HT-29 (cell line): ENCODE measurements at regions not wholly inside any gene's neighbourhood (a gene's known extent, or its start where the extent isn't known, plus 50 kb on each side); places are given as distances from the start of the nearest gene placed in this dataset.

Source experiments
- DNase-seq: peaks from one replicate; pipeline ENCODE4 v3.0.0-alpha.2; 2015; ENCODE audit warnings: low spot score

GRCh38 chr15:27671819-27672437 lies 427.2 kb downstream of the OCA2 start:
- DNase-seq = no peak

DNA sequence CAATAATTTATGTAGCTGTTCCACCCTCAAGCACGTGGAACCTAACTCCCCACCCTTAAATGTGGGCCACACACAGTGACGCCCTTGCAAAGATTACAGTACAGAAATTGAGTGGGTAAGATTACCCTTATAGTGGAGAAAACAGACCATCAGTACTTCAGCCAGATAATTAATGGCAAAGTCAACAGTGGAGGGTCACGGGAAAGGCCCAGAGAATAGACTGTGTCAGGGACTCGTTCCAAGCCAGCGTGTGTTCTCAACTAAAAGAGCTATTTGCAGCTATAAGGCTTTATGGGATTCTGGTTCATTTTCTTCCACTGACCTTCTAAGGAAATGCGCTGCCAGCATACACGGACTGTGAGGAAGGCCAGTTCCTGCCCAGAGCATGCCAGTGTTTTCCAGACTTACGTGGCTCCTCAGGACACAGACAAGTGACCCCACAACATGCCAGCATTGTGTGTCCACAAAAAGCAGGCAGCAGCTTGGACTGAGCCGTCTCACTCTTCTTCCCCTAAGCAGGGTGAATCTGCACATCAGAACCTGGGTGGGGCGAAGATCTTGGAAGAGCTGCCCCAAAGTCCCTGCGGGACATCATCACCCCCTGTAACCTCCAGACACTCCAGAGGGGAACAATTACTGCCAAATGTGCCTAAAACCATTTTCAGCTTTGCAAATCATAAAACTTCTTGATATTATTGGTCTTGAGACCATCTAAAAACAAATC lies 428.5 kb downstream of the OCA2 start:
- DNase-seq = no peak

DNA sequence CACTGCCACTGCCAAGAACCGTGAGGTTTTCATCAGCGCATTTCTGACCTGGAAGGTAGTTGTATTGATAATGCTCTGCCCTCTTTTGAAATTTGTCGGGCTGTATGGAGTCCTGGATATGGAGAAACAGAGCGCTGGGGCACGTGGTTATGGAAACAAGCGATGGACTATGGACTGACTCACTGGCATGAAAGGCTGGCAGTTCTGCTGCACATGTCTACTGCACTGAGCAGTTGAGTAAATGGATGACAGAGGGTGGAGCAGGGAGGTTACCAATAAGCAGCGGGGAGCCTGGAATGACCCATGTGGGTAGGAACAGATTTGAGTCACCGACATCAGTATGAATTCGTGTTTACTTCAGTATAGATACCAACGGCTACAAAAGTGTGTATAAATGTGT lies 429.5 kb downstream of the OCA2 start:
- DNase-seq = peak; percentile 12

DNA sequence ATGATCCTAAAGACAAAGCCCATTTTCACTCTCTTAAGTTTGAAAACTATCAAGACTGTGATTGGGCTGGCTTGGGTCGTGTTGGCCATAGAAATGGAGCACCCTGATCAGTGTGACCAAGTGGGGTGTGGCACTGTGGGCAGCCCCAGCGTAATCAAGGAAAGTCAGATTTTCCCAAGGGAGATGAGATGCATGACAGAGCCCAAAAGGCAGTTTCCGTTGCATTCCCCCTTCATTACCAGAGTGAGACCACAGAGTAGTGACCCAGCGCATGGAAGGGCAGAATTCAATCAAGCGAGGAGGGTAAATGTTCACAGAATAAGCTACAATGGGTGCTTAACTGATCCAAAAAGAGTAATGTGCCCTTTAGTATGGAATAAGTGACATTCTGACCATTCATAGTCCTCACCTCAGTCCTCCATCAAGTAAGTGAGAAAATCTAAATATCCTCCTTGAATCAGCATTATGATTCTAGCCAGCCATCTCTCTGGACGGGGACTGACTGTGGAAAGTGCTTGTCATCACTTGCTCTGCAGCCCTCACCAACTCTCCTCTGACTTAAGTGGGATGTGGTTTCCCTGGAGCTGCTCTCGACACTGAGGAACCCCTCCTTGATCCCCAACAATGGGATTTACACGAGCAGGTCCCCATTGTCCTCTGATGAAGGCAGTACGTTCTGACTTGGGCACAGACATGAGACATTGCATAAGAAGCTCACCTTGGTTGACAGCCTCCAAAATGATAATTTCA lies 430.5 kb downstream of the OCA2 start:
- DNase-seq = no peak

- no peak for DNase-seq
Observed at GRCh38 chr15:27665002-27665401, 434.1 kb downstream of the OCA2 start.

DNA sequence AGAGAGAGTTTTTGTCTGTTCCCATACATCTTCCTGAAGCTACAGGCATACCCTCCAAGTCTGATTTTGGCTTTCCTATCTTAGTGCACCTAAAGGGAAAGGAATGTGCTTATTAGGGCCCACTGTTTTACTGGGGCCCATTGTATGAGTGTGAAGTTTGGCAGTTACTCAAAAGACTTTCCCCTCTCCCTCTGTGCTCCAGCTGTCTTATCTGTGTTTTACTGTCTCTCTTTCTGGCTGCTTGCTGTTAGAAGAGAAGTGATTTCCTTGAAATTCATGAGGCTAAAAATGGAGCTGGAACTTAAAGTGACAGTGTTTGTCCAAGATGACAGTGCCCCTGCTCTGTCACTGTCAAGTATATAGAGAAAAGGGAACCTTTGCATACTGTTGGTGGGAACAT lies 436.2 kb downstream of the OCA2 start:
- no peak for DNase-seq

GRCh38 chr15:27660676-27661075 lies 438.4 kb downstream of the OCA2 start:
- no peak for DNase-seq

- no peak for DNase-seq
Observed at GRCh38 chr15:27656296-27656987, 442.7 kb downstream of the OCA2 start.

- DNase-seq = no peak
Observed at GRCh38 chr15:27655056-27655455, 444.1 kb downstream of the OCA2 start.

- DNase-seq = no peak
Observed at GRCh38 chr15:27650244-27650643, 448.9 kb downstream of the OCA2 start.

GRCh38 chr15:27648359-27648758 lies 450.8 kb downstream of the OCA2 start:
- no peak for DNase-seq

GRCh38 chr15:27646531-27646930 lies 452.6 kb downstream of the OCA2 start:
- DNase-seq = no peak

GRCh38 chr15:27645672-27646071 lies 453.4 kb downstream of the OCA2 start:
- no peak for DNase-seq

GRCh38 chr15:27642981-27643380 lies 456.1 kb downstream of the OCA2 start:
- no peak for DNase-seq

GRCh38 chr15:27639595-27639994 lies 459.5 kb downstream of the OCA2 start:
- DNase-seq = no peak

DNA sequence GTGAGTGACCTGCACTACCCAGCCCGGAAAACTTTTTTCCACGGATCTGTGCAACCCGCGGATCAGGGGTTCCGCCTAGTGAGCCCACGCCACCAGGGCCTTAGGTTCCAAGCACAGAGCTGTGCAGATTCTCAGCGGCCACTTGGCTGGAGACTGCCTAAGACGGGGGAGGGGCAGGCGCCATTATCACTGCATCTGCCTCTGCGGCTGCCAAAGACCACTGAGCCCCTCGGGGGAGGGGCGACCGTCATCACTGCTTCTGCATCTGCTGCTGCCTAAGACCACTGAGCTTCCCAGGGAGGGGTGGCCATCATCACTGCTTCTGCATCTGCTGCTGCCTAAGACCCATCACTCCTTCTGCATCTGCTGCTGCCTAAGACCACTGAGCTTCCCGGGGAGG lies 460.2 kb downstream of the OCA2 start:
- no peak for DNase-seq

DNA sequence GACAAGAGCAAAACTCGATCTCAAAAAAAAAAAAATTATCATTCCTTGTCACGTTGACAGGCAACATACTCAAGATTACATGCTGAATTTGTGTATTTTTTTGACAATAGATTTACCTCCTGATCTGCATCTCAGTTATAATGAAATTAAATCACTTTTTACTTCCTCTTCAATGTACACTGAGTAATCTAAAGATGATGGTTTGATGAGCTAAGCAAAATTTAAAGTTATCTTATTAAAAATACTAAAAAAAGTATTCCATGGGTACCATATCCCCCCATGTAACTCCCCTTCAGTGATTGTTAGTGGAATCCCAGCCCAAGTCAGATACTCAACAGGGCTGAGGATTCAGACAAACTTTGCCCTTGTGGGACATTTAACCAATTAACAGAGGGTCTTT lies 463.2 kb downstream of the OCA2 start:
- no peak for DNase-seq

- DNase-seq = no peak
Observed at GRCh38 chr15:27628486-27628885, 470.6 kb downstream of the OCA2 start.

- no peak for DNase-seq
Observed at GRCh38 chr15:27627623-27628022, 471.5 kb downstream of the OCA2 start.

DNA sequence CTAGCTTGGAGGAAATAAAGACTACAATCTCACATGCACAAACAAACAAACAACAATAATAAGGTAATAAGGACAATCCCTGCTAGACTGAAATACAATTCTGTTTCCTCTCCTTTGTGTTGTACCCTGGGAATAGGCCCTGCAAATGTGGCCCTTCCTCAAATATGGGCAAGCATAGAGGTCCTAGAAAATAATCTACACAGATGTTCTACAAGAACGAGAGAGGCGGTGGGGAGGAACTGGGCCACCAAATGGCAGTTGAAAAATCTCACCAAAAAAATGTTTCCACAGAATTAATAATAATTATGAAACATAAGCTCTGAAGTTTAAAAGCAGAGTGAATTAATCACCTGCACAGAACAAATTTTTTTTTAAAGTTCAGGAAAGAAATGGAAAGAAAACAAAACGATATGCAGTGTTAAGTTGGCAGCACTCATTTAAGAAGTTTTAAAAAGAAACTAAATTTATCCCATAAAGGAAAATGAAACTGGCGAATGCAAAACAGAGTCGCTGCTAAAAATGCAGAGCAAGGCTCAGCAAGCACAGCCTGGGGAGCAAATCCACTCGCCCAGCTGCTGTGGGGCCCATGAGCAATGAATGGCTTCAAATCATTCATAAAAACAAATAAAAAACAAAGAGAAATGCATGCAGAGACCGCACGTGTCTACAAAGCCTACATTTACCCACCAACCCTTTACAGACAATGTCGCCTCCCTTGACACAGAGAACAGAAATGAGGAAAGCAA lies 475.4 kb downstream of the OCA2 start:
- DNase-seq = no peak

GRCh38 chr15:27623149-27623548 lies 476.0 kb downstream of the OCA2 start:
- no peak for DNase-seq

DNA sequence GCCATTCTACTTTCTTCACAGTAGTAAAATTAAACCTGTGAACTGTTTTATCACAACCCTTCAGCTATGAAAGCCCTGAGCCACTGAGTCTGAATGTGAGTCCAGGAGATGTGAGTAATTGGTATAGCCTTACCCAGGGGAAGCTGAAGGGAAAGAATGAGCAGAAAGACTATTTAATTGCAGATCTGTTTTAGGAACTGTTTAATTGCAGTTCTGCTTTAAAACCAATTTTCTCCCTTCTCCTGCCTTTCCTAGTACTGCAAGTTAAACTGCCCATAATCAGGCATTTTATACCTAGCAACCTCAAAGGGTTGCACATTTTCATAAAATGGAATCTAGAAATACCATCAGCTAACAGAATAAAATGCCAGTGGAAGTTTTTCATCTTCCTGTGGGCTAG lies 476.7 kb downstream of the OCA2 start:
- no peak for DNase-seq
